WTC11 (cell line): ENCODE measurements at regions not wholly inside any gene's neighbourhood (a gene's known extent, or its start where the extent isn't known, plus 50 kb on each side); places are given as distances from the start of the nearest gene placed in this dataset.
A peak's percentile ranks its signal among the peaks of the same experiment; 100 is the strongest.

Experiments
- ATAC-seq: fragments of 200-7000 bp; cut with Tn5 transposase; 2 replicates; pipeline ENCODE4 v1.10.0; 2021; ENCODE audit warnings: mild to moderate bottlenecking, moderate library complexity
- CTCF ChIA-PET: fragments of 300-600 bp; sonication (Branson Sonifier 250); formaldehyde crosslinking; loops from one replicate; lab custom pipeline; 2021; ENCODE audit warnings: antibody characterized with exemption; lab: Charles Lee
- POLR2A ChIA-PET: fragments of 350-600 bp; sonication (Branson Sonifier 250); formaldehyde crosslinking; loops from one replicate; lab custom pipeline; 2021; ENCODE audit warnings: antibody characterized with exemption; lab: Charles Lee
- DNase-seq: peaks from one replicate; pipeline ENCODE4 v3.0.0; 2021; ENCODE audit warnings: low spot score
- H3K27ac Mint-ChIP-seq: 2 replicates; pipeline ENCODE4 v1.8.0; 2021; ENCODE audit warnings: mixed read lengths
- H3K27me3 Mint-ChIP-seq: 2 replicates; pipeline ENCODE4 v1.8.0; 2021; ENCODE audit warnings: low read depth, mild to moderate bottlenecking, moderate library complexity, mixed read lengths
- H3K36me3 Mint-ChIP-seq: 2 replicates; pipeline ENCODE4 v1.8.0; 2021; ENCODE audit warnings: mixed read lengths
- H3K4me1 Mint-ChIP-seq: 2 replicates; pipeline ENCODE4 v1.8.0; 2022; ENCODE audit warnings: mixed read lengths
- H3K4me3 Mint-ChIP-seq: 2 replicates; pipeline ENCODE4 v1.8.0; 2021; ENCODE audit warnings: mild to moderate bottlenecking, moderate library complexity, mixed read lengths
- H3K9me3 Mint-ChIP-seq: 2 replicates; pipeline ENCODE4 v1.8.0; 2021; ENCODE audit warnings: mixed read lengths
- EMX1 ChIP-seq: fragments of 250-450 bp; sonication (Bioruptor Pico); IDR thresholded peaks from 2 replicates; pipeline ENCODE4 v1.8.0; 2021; ENCODE audit warnings: mild to moderate bottlenecking
- ESRRA ChIP-seq: sonication (generic); formaldehyde crosslinking; IDR thresholded peaks from 2 replicates; pipeline ENCODE4 v1.8.1; 2022; ENCODE audit warnings: mild to moderate bottlenecking, missing genetic modification reagents, borderline replicate concordance
- GTF2I ChIP-seq: fragments of 250-450 bp; sonication (Bioruptor Pico); conservative IDR thresholded peaks from 2 replicates; pipeline ENCODE4 v1.4.0; 2021; ENCODE audit warnings: mild to moderate bottlenecking
- MXD4 ChIP-seq: fragments of 250-450 bp; sonication (Bioruptor Pico); IDR thresholded peaks from 2 replicates; pipeline ENCODE4 v1.8.0; 2021; ENCODE audit warnings: mild to moderate bottlenecking, moderate library complexity, borderline replicate concordance
- MYBL2 ChIP-seq: sonication (generic); formaldehyde crosslinking; IDR thresholded peaks from 2 replicates; pipeline ENCODE4 v1.8.1; 2023; ENCODE audit warnings: mild to moderate bottlenecking, moderate library complexity, missing genetic modification reagents
- NR1H2 ChIP-seq: sonication (generic); formaldehyde crosslinking; IDR thresholded peaks from 2 replicates; pipeline ENCODE4 v1.9.0; 2021; ENCODE audit warnings: mild to moderate bottlenecking, moderate library complexity, missing genetic modification reagents
- NR2C2 ChIP-seq: sonication (generic); formaldehyde crosslinking; IDR thresholded peaks from 2 replicates; pipeline ENCODE4 v1.8.0; 2022; ENCODE audit warnings: mild to moderate bottlenecking, missing genetic modification reagents
- RORB ChIP-seq: fragments of 250-450 bp; sonication (Bioruptor Pico); IDR thresholded peaks from 2 replicates; pipeline ENCODE4 v1.9.0; 2021; ENCODE audit warnings: mild to moderate bottlenecking
- SOX15 ChIP-seq: fragments of 250-450 bp; sonication (Bioruptor Pico); IDR thresholded peaks from 2 replicates; pipeline ENCODE4 v1.9.0; 2021; ENCODE audit warnings: mild to moderate bottlenecking
- TEAD1 ChIP-seq: sonication (generic); formaldehyde crosslinking; IDR thresholded peaks from 2 replicates; pipeline ENCODE4 v1.8.0; 2022; ENCODE audit warnings: mild to moderate bottlenecking, missing genetic modification reagents
- TEAD4 ChIP-seq: sonication (generic); formaldehyde crosslinking; IDR thresholded peaks from 2 replicates; pipeline ENCODE4 v1.8.0; 2022; ENCODE audit warnings: mild to moderate bottlenecking, missing genetic modification reagents
- ZNF121 ChIP-seq: sonication (generic); formaldehyde crosslinking; IDR thresholded peaks from 2 replicates; pipeline ENCODE4 v1.8.0; 2023; ENCODE audit warnings: missing genetic modification reagents
- ZNF219 ChIP-seq: sonication (generic); formaldehyde crosslinking; IDR thresholded peaks from 2 replicates; pipeline ENCODE4 v1.8.0; 2023; ENCODE audit warnings: missing genetic modification reagents, mild to moderate bottlenecking, borderline replicate concordance
- ZNF232 ChIP-seq: sonication (generic); formaldehyde crosslinking; IDR thresholded peaks from 2 replicates; pipeline ENCODE4 v1.8.0; 2022; ENCODE audit warnings: mild to moderate bottlenecking, missing genetic modification reagents
- TF ChIP-seq, protein P1 (sequence below): sonication (generic); formaldehyde crosslinking; conservative IDR thresholded peaks from 2 replicates; pipeline ENCODE4 v1.8.1; 2023; ENCODE audit warnings: mild to moderate bottlenecking, low read depth, missing genetic modification reagents, moderate library complexity
- TF ChIP-seq, protein P2 (sequence below): sonication (generic); formaldehyde crosslinking; IDR thresholded peaks from 2 replicates; pipeline ENCODE4 v1.8.0; 2023; ENCODE audit warnings: missing genetic modification reagents
- TF ChIP-seq, protein P3 (sequence below): sonication (generic); formaldehyde crosslinking; IDR thresholded peaks from 2 replicates; pipeline ENCODE4 v1.8.0; 2022; ENCODE audit warnings: mild to moderate bottlenecking, missing genetic modification reagents
- TF ChIP-seq, protein P4 (sequence below): sonication (generic); formaldehyde crosslinking; IDR thresholded peaks from 2 replicates; pipeline ENCODE4 v1.8.0; 2023; ENCODE audit warnings: mild to moderate bottlenecking, missing genetic modification reagents

DNA sequence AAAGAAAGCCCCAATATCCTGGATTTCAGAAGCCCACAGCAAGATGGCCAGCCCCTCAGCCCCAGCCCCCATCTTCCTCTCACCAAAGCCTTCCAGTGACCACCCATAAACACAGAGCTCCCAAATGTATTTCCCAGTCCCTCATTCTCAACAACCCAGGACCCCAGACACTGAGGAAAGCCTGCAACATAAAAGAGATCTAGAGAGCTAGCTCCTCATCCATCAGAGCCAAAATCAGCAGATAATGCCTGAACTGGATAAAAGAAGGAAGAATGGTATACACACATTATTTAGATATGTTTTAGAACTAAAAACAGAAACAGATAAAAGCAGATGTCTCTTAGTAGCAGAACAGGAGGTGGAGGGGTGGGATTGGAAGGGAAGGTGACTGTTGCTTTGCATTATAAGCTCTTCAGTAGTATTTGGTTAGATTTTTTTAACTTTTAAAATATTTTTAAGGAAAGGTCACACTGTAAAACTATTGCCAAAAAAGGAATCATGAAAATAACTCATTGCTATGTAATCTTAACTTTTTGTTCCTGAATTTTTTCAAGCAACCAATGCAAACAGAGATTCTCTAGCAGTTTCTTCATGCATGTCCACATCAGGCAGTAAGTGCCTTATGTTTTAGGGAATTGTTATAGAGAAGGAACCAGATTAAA is 144.2 kb upstream of the PKDCC start (continued):
- TF ChIP-seq NR1H2 (CRISPR knock-in tag) (no peak), EMX1 (CRISPR knock-in tag) (no peak)

DNA sequence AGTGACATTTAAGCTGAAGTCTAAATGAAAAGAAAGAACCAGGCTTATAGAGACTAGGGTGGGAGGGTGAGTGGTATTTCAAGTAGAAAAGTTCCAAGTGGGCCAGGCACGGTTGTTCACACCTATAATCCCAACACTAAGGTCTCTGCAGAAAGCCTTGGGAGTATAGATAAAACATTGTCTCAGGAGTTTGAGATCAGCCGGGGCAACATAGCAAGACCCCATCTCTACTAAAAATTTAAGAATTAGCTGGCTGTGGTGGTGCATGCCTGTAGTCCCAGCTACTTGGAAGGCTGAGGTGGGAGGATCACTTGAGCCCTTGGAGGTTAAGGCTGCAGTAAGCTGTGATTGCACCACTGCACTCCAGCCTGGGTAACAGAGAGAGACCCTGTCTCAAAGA is 143.4 kb upstream of the PKDCC start:
- no peak overlapping the region for H3K27ac Mint-ChIP-seq
- H3K27me3 Mint-ChIP-seq: peaks cover 4% of the 10 kb centered on the region; the same call in 1 of the 2 replicates
- H3K9me3 Mint-ChIP-seq: no peaks in the 10 kb centered on the region
- H3K4me1 Mint-ChIP-seq: peaks cover 11% of the 10 kb centered on the region
- no peak overlapping the region for H3K4me3 Mint-ChIP-seq
- DNase-seq (no peak), ATAC-seq (no peak)
- POLR2A ChIA-PET: no interaction called here
- CTCF ChIA-PET: interaction anchor here (0.7 kb wide), 1 partner anchor 33 kb away, joined by 3 read pairs; no protein-coding TSS in a partner anchor
- H3K36me3 Mint-ChIP-seq: no peaks in the 10 kb centered on the region
- TF ChIP-seq ZNF121 (CRISPR knock-in tag) (peak; percentile 26; the same call in 1 of the 2 replicates), RORB (CRISPR knock-in tag) (no peak)

DNA sequence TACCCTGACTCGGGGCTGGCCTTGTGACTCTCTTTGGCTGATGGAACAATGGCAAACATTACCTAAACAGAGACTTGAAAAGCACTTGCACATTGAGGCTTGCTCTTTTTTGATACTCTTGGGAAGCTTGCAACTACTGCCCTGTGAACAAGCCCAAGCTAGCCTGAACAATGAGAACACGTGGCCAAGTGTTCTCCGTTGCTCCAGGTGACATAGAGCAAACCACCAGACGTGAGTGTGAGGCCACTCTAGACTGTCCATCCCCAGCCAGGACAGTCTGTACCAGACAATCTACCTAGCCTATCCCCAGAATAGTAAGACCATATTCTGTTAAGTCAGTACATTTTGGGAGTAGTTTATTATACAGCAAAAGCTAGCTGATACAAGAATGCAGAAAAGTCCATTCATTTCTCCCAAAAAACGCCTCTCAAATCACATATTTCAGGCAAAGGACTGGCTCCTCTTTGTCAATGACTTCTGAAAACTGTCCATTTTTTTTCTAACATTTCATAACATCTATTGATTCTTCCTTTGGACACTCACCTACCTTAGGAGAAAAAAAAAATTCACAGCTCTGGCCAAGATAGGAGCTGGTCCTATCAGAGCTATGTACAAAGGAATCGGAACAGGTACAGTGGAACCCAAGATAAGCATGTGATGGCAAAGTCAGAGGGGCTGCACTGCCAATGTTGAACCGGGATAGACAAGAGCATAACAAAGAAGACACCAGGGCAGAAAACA is 142.1 kb upstream of the PKDCC start:
- Mint-ChIP-seq H3K9me3 (no peaks in the 10 kb centered on the region), H3K27ac (no peak overlapping the region), H3K4me1 (peaks cover 14% of the 10 kb centered on the region), H3K4me3 (no peak overlapping the region), H3K36me3 (no peaks in the 10 kb centered on the region), H3K27me3 (peaks cover 4% of the 10 kb centered on the region; the same call in 1 of the 2 replicates)
- CTCF ChIA-PET: interaction anchor here (0.6 to 1.2 kb wide), 3 partner anchors 59 to 185 kb away, joined by 3 read pairs; no protein-coding TSS in a partner anchor
- no peak for DNase-seq
- ATAC-seq: no peak
- POLR2A ChIA-PET: no interaction called here
- TF ChIP-seq, protein P1, sequence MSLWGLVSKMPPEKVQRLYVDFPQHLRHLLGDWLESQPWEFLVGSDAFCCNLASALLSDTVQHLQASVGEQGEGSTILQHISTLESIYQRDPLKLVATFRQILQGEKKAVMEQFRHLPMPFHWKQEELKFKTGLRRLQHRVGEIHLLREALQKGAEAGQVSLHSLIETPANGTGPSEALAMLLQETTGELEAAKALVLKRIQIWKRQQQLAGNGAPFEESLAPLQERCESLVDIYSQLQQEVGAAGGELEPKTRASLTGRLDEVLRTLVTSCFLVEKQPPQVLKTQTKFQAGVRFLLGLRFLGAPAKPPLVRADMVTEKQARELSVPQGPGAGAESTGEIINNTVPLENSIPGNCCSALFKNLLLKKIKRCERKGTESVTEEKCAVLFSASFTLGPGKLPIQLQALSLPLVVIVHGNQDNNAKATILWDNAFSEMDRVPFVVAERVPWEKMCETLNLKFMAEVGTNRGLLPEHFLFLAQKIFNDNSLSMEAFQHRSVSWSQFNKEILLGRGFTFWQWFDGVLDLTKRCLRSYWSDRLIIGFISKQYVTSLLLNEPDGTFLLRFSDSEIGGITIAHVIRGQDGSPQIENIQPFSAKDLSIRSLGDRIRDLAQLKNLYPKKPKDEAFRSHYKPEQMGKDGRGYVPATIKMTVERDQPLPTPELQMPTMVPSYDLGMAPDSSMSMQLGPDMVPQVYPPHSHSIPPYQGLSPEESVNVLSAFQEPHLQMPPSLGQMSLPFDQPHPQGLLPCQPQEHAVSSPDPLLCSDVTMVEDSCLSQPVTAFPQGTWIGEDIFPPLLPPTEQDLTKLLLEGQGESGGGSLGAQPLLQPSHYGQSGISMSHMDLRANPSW (CRISPR knock-in tag): no peak
- no peak for TF ChIP-seq MYBL2
- TF ChIP-seq ESRRA: no peak
- TF ChIP-seq, protein P2, sequence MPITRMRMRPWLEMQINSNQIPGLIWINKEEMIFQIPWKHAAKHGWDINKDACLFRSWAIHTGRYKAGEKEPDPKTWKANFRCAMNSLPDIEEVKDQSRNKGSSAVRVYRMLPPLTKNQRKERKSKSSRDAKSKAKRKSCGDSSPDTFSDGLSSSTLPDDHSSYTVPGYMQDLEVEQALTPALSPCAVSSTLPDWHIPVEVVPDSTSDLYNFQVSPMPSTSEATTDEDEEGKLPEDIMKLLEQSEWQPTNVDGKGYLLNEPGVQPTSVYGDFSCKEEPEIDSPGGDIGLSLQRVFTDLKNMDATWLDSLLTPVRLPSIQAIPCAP (CRISPR knock-in tag): no peak
- no peak for TF ChIP-seq MXD4 (CRISPR knock-in tag)
- no peak for TF ChIP-seq SOX15 (CRISPR knock-in tag)
- no peak for TF ChIP-seq TEAD4 (CRISPR knock-in tag)
- TF ChIP-seq NR2C2 (CRISPR knock-in tag): no peak
- TF ChIP-seq, protein P3, sequence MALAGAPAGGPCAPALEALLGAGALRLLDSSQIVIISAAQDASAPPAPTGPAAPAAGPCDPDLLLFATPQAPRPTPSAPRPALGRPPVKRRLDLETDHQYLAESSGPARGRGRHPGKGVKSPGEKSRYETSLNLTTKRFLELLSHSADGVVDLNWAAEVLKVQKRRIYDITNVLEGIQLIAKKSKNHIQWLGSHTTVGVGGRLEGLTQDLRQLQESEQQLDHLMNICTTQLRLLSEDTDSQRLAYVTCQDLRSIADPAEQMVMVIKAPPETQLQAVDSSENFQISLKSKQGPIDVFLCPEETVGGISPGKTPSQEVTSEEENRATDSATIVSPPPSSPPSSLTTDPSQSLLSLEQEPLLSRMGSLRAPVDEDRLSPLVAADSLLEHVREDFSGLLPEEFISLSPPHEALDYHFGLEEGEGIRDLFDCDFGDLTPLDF: no peak
- no peak for TF ChIP-seq ZNF219 (CRISPR knock-in tag)
- TF ChIP-seq EMX1 (CRISPR knock-in tag): no peak
- TF ChIP-seq, protein P4, sequence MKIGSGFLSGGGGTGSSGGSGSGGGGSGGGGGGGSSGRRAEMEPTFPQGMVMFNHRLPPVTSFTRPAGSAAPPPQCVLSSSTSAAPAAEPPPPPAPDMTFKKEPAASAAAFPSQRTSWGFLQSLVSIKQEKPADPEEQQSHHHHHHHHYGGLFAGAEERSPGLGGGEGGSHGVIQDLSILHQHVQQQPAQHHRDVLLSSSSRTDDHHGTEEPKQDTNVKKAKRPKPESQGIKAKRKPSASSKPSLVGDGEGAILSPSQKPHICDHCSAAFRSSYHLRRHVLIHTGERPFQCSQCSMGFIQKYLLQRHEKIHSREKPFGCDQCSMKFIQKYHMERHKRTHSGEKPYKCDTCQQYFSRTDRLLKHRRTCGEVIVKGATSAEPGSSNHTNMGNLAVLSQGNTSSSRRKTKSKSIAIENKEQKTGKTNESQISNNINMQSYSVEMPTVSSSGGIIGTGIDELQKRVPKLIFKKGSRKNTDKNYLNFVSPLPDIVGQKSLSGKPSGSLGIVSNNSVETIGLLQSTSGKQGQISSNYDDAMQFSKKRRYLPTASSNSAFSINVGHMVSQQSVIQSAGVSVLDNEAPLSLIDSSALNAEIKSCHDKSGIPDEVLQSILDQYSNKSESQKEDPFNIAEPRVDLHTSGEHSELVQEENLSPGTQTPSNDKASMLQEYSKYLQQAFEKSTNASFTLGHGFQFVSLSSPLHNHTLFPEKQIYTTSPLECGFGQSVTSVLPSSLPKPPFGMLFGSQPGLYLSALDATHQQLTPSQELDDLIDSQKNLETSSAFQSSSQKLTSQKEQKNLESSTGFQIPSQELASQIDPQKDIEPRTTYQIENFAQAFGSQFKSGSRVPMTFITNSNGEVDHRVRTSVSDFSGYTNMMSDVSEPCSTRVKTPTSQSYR (CRISPR knock-in tag): no peak
- no peak for TF ChIP-seq TEAD1
- TF ChIP-seq ZNF232 (CRISPR knock-in tag): no peak
- no peak for TF ChIP-seq GTF2I
